ENCODE measurements at regions not wholly inside any gene's neighbourhood (a gene's known extent, or its start where the extent isn't known, plus 50 kb on each side); places are given as distances from the start of the nearest gene placed in this dataset.
A peak's percentile ranks its signal among the peaks of the same experiment; 100 is the strongest.
"Not testable (repeated sequence)": the region's sequence is repeated elsewhere in the genome, so short reads cannot be mapped to it uniquely, and the experiment has no call there.

DNA sequence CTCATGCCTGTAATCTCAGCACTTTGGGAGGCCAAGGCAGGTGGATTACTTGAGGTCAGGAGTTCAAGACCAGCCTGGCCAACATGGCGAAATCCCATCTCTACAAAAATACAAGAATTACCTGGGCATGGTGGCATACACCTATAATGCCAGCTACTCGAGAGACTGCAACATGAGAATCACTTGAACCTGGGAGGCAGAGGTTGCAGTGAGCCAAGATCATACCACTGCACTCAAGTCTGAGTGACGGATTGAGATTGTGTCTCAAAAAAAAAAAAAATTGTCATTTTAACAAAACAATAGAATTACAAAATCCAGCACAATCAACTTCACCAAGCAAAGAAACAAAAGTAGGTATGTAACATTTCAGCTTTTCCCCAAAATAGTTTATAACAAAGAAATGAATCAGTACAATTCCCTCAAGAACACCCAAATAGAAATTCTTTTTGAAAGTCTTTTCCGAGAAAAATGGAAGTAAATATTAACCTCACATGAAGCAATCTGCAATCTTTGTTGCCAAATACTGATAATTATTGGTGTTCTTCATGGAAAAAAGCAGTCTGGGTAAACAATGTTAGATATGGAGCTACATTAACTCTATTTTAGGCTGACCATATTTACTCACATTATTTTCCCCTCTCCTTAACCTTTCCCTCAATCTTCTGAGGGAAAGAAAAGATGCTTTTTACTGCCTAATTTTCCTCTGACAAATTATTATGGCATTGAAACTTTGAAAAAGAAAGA, 165.9 kb upstream of the ATF7IP start:
- Histone ChIP-seq H2AFZ (ENCODE audit: low read depth, low read length) (no peak overlapping the region), H3K27me3 (ENCODE audit: insufficient read depth, low read length) (no peaks in the 10 kb centered on the region), H3K4me3 (ENCODE audit: low read length) (no peak overlapping the region), H3K36me3 (ENCODE audit: insufficient read depth, low read length) (no peaks in the 10 kb centered on the region), H3K4me1 (ENCODE audit: insufficient read depth, low read length) (no peaks in the 10 kb centered on the region), H3K9me3 (ENCODE audit: low read length) (no peaks in the 10 kb centered on the region)

DNA sequence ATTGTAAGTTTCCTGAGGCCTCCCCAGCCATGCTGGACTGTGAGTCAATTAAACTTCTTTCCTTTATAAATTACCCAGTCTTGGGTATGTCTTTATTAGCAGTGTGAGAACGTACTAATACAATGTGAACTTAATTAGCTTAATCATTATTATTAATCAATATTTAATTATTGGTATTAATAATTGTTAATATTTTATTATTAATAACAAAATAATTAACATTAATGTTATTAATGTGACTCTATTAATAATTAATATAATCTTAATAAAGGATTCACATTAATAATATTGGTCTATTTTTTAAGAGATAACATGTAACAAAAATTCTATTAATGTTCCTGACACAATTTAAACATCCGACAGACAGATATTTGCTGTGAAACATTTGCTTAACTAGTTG, 164.9 kb upstream of the ATF7IP start:
- H3K4me1 ChIP-seq (ENCODE audit: insufficient read depth, low read length), result no peaks in the 10 kb centered on the region
- no peak overlapping the region for H3K4me3 ChIP-seq (ENCODE audit: low read length)
- H3K27me3 ChIP-seq (ENCODE audit: insufficient read depth, low read length), result no peaks in the 10 kb centered on the region
- H2AFZ ChIP-seq (ENCODE audit: low read depth, low read length), result no peak overlapping the region
- H3K36me3 ChIP-seq (ENCODE audit: insufficient read depth, low read length), result no peaks in the 10 kb centered on the region
- no peaks in the 10 kb centered on the region for H3K9me3 ChIP-seq (ENCODE audit: low read length)

DNA sequence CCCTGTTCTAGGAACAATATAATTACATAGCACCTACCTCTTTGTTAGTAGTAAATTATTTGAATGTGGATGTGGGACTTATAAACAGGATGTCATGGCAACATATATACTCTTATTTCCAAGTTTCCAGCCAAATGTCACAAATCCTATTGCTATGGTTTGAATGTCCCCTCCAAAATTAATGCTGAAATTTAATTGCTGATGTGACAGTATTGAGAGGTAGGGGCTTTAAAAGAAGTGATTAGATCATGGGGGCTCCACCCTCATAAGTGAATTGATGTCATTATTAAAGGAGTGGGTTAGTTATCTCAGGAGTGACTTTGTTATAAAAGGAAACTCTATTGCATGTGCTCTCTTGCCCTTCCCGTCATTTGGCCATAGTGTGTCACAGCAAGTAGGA, 164.2 kb upstream of the ATF7IP start:
- no peaks in the 10 kb centered on the region for H3K9me3 ChIP-seq (ENCODE audit: low read length)
- H3K4me1 ChIP-seq (ENCODE audit: insufficient read depth, low read length), result no peaks in the 10 kb centered on the region
- H3K27me3 ChIP-seq (ENCODE audit: insufficient read depth, low read length), result no peaks in the 10 kb centered on the region
- H2AFZ ChIP-seq (ENCODE audit: low read depth, low read length), result no peak overlapping the region
- H3K36me3 ChIP-seq (ENCODE audit: insufficient read depth, low read length), result no peaks in the 10 kb centered on the region
- H3K4me3 ChIP-seq (ENCODE audit: low read length), result no peak overlapping the region

GRCh38 chr12:14207905-14208551, 157.5 kb upstream of the ATF7IP start:
- no peaks in the 10 kb centered on the region for H3K9me3 ChIP-seq (ENCODE audit: low read length)
- H3K4me3 ChIP-seq (ENCODE audit: low read length), result no peak overlapping the region
- peaks cover 5% of the 10 kb centered on the region for H3K4me1 ChIP-seq (ENCODE audit: insufficient read depth, low read length)
- H3K36me3 ChIP-seq (ENCODE audit: insufficient read depth, low read length), result no peaks in the 10 kb centered on the region
- H2AFZ ChIP-seq (ENCODE audit: low read depth, low read length), result no peak overlapping the region
- no peaks in the 10 kb centered on the region for H3K27me3 ChIP-seq (ENCODE audit: insufficient read depth, low read length)

DNA sequence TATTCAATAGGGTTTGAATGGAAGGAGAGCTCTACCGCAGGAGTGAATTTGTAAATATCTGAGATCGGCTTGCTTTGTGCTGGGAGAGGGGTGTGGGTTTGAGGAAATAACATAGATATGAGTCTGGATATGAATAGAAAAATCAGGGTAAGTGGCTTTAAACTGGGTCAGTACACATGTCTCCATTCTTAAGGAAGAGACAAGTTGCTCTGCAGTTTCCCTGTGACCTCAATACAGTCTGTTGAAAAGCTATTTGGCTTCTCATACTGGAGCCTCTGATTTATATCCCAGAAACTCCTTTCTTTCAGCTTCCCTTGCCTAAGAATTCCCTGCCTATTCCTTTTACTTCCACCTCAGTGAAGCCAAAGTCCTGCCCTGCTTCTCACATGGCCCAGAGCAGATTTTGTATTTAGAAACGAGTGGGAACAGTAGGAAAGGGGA, 153.5 kb upstream of the ATF7IP start:
- H3K27me3 ChIP-seq (ENCODE audit: insufficient read depth, low read length), result no peaks in the 10 kb centered on the region
- H2AFZ ChIP-seq (ENCODE audit: low read depth, low read length), result no peak overlapping the region
- no peaks in the 10 kb centered on the region for H3K9me3 ChIP-seq (ENCODE audit: low read length)
- no peak overlapping the region for H3K4me3 ChIP-seq (ENCODE audit: low read length)
- H3K4me1 ChIP-seq (ENCODE audit: insufficient read depth, low read length), result peaks cover 5% of the 10 kb centered on the region
- no peaks in the 10 kb centered on the region for H3K36me3 ChIP-seq (ENCODE audit: insufficient read depth, low read length)

DNA sequence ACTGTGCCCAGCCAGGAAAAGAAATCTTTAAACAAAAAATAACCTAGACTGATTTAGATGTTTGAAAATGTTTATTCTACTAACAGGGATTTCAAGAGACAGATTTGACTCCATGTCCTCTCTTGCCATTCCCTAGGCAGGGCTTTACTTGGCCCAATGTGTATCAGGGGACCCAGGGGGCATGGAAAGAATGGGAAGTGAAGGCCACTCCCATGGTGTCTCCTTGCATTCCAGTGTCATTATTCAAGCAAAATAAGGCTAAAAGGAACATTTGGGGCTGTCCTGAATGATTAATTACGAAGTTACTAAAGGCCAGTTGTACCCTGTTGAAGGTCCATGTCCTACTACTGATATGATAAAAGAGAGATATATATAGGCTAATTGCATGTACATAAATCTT, 151.9 kb upstream of the ATF7IP start:
- Histone ChIP-seq H3K4me3 (ENCODE audit: low read length) (no peak overlapping the region), H3K27me3 (ENCODE audit: insufficient read depth, low read length) (no peaks in the 10 kb centered on the region), H3K4me1 (ENCODE audit: insufficient read depth, low read length) (peaks cover 5% of the 10 kb centered on the region), H3K9me3 (ENCODE audit: low read length) (no peaks in the 10 kb centered on the region), H2AFZ (ENCODE audit: low read depth, low read length) (no peak overlapping the region), H3K36me3 (ENCODE audit: insufficient read depth, low read length) (no peaks in the 10 kb centered on the region)

- Histone ChIP-seq H3K36me3 (ENCODE audit: insufficient read depth, low read length) (no peaks in the 10 kb centered on the region), H3K4me3 (ENCODE audit: low read length) (no peak overlapping the region), H3K9me3 (ENCODE audit: low read length) (no peaks in the 10 kb centered on the region), H2AFZ (ENCODE audit: low read depth, low read length) (no peak overlapping the region), H3K27me3 (ENCODE audit: insufficient read depth, low read length) (no peaks in the 10 kb centered on the region), H3K4me1 (ENCODE audit: insufficient read depth, low read length) (peaks cover 5% of the 10 kb centered on the region)
Measured at GRCh38 chr12:14214495-14214894, 151.0 kb upstream of the ATF7IP start.

- not testable (repeated sequence) for H2AFZ ChIP-seq (ENCODE audit: low read depth, low read length); H3K9me3 ChIP-seq (ENCODE audit: low read length)
Measured at GRCh38 chr12:14215949-14216348, 149.5 kb upstream of the ATF7IP start.

GRCh38 chr12:14216405-14217294, 148.8 kb upstream of the ATF7IP start:
- H3K4me3 ChIP-seq (ENCODE audit: low read length), result no peak overlapping the region
- no peaks in the 10 kb centered on the region for H3K36me3 ChIP-seq (ENCODE audit: insufficient read depth, low read length)
- H3K4me1 ChIP-seq (ENCODE audit: insufficient read depth, low read length), result peaks cover 5% of the 10 kb centered on the region
- H3K27me3 ChIP-seq (ENCODE audit: insufficient read depth, low read length), result no peaks in the 10 kb centered on the region
- H2AFZ ChIP-seq (ENCODE audit: low read depth, low read length), result peak overlapping the region; percentile 49
- H3K9me3 ChIP-seq (ENCODE audit: low read length), result no peaks in the 10 kb centered on the region

More at GRCh38 chr12:14215949-14216348, 149.5 kb upstream of the ATF7IP start:
- not testable (repeated sequence) for H3K4me1 ChIP-seq (ENCODE audit: insufficient read depth, low read length); H3K4me3 ChIP-seq (ENCODE audit: low read length); H3K27me3 ChIP-seq (ENCODE audit: insufficient read depth, low read length); H3K36me3 ChIP-seq (ENCODE audit: insufficient read depth, low read length)

GRCh38 chr12:14219156-14219555, 146.3 kb upstream of the ATF7IP start:
- Histone ChIP-seq H3K9me3 (ENCODE audit: low read length) (no peaks in the 10 kb centered on the region), H3K27me3 (ENCODE audit: insufficient read depth, low read length) (no peaks in the 10 kb centered on the region), H3K4me1 (ENCODE audit: insufficient read depth, low read length) (no peaks in the 10 kb centered on the region), H3K4me3 (ENCODE audit: low read length) (no peak overlapping the region), H3K36me3 (ENCODE audit: insufficient read depth, low read length) (no peaks in the 10 kb centered on the region), H2AFZ (ENCODE audit: low read depth, low read length) (no peak overlapping the region)

- H3K36me3 ChIP-seq (ENCODE audit: insufficient read depth, low read length); H3K27me3 ChIP-seq (ENCODE audit: insufficient read depth, low read length); H3K4me1 ChIP-seq (ENCODE audit: insufficient read depth, low read length); H2AFZ ChIP-seq (ENCODE audit: low read depth, low read length); H3K4me3 ChIP-seq (ENCODE audit: low read length); H3K9me3 ChIP-seq (ENCODE audit: low read length): not testable (repeated sequence)
Measured at GRCh38 chr12:14219670-14220069, 145.8 kb upstream of the ATF7IP start.

DNA sequence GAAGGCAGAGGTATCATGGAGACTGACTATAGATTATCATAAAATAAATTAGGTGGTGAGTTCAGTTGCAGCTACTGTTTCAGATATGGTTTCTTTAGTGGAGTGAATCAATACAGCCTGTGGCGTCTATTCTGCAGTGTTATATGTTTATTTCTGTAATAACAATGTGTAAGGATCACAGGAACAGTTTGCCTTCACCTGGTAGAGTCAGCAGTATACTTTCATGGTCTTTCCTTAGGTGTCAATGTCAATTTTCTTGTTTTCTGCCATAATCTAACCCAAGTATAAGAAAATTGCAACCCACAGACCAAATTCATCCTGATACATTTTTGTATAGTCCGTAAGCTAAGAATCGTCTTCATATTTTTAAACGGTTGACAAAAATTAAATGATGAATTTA, 140.4 kb upstream of the ATF7IP start:
- H3K4me1 ChIP-seq (ENCODE audit: insufficient read depth, low read length), result no peaks in the 10 kb centered on the region
- no peaks in the 10 kb centered on the region for H3K36me3 ChIP-seq (ENCODE audit: insufficient read depth, low read length)
- no peaks in the 10 kb centered on the region for H3K9me3 ChIP-seq (ENCODE audit: low read length)
- H2AFZ ChIP-seq (ENCODE audit: low read depth, low read length), result no peak overlapping the region
- no peak overlapping the region for H3K4me3 ChIP-seq (ENCODE audit: low read length)
- H3K27me3 ChIP-seq (ENCODE audit: insufficient read depth, low read length), result no peaks in the 10 kb centered on the region

DNA sequence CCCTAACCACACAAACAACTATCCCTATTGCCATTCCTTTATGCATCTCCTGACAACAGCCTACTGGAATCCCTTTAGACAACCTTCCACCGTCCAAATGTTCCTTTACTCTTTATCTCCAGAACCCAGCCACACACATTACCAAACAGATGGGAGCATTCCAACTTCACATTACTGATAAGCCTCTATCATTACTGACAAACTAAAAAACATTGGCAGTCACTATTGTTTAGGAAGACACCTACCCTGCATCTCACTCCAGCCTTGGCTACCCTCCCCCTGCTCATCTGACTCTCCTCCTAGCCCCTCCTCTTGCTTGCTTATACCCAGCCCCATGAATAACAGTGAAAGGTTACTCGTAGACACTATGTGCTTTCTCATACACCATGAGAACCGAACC, 130.3 kb upstream of the ATF7IP start:
- not testable (repeated sequence) for H2AFZ ChIP-seq (ENCODE audit: low read depth, low read length); H3K4me3 ChIP-seq (ENCODE audit: low read length); H3K36me3 ChIP-seq (ENCODE audit: insufficient read depth, low read length); H3K4me1 ChIP-seq (ENCODE audit: insufficient read depth, low read length); H3K27me3 ChIP-seq (ENCODE audit: insufficient read depth, low read length); H3K9me3 ChIP-seq (ENCODE audit: low read length)
